ENCODE measurements at regions not wholly inside any gene's neighbourhood (a gene's known extent, or its start where the extent isn't known, plus 50 kb on each side); places are given as distances from the start of the nearest gene placed in this dataset.
A peak's percentile ranks its signal among the peaks of the same experiment; 100 is the strongest.

GRCh38 chr1:229136822-229137221 is 134.1 kb upstream of the RAB4A start:
- no peak overlapping the region for H3K4me3 ChIP-seq (ENCODE audit: low read length)
- peaks cover 9% of the 10 kb centered on the region; the same call in 1 of the 2 replicates for H3K27me3 ChIP-seq (ENCODE audit: low read depth, low read length)
- peaks cover 29% of the 10 kb centered on the region for H3K4me1 ChIP-seq (ENCODE audit: low read length)
- TF ChIP-seq CTCF (IDR thresholded peaks at IDR 0.05; ENCODE audit: low read depth, low read length) (no peak), EZH2phosphoT487 (IDR thresholded peaks at IDR 0.05; ENCODE audit: low read depth) (no peak)
- H3K9me3 ChIP-seq (ENCODE audit: insufficient read depth, low read length), result peaks cover 26% of the 10 kb centered on the region
- H3K4me2 ChIP-seq (ENCODE audit: low read length), result no peak overlapping the region
- no peak overlapping the region for H3K27ac ChIP-seq (ENCODE audit: low read length)
- H3K9ac ChIP-seq (ENCODE audit: low read length), result no peak overlapping the region
- no peaks in the 10 kb centered on the region for H3K79me2 ChIP-seq (ENCODE audit: low read length)
- no peak overlapping the region for H2AFZ ChIP-seq (ENCODE audit: low read depth, low read length)
- no peaks in the 10 kb centered on the region for H3K36me3 ChIP-seq (replicated peaks; ENCODE audit: low read depth, low read length)
- no peaks in the 10 kb centered on the region for H4K20me1 ChIP-seq (ENCODE audit: insufficient read depth, low read length)

GRCh38 chr1:229137271-229137670 is 133.6 kb upstream of the RAB4A start:
- peaks cover 4% of the 10 kb centered on the region; the same call in 1 of the 2 replicates for H3K27me3 ChIP-seq (ENCODE audit: low read depth, low read length)
- peaks cover 26% of the 10 kb centered on the region for H3K9me3 ChIP-seq (ENCODE audit: insufficient read depth, low read length)
- H4K20me1 ChIP-seq (ENCODE audit: insufficient read depth, low read length), result no peaks in the 10 kb centered on the region
- no peak overlapping the region for H3K9ac ChIP-seq (ENCODE audit: low read length)
- H3K4me1 ChIP-seq (ENCODE audit: low read length), result peaks cover 29% of the 10 kb centered on the region
- H2AFZ ChIP-seq (ENCODE audit: low read depth, low read length), result no peak overlapping the region
- H3K36me3 ChIP-seq (replicated peaks; ENCODE audit: low read depth, low read length), result no peaks in the 10 kb centered on the region
- no peak overlapping the region for H3K4me2 ChIP-seq (ENCODE audit: low read length)
- TF ChIP-seq CTCF (IDR thresholded peaks at IDR 0.05; ENCODE audit: low read depth, low read length), result no peak
- TF ChIP-seq EZH2phosphoT487 (IDR thresholded peaks at IDR 0.05; ENCODE audit: low read depth), result no peak
- H3K27ac ChIP-seq (ENCODE audit: low read length), result no peak overlapping the region
- no peak overlapping the region for H3K4me3 ChIP-seq (ENCODE audit: low read length)
- no peaks in the 10 kb centered on the region for H3K79me2 ChIP-seq (ENCODE audit: low read length)

DNA sequence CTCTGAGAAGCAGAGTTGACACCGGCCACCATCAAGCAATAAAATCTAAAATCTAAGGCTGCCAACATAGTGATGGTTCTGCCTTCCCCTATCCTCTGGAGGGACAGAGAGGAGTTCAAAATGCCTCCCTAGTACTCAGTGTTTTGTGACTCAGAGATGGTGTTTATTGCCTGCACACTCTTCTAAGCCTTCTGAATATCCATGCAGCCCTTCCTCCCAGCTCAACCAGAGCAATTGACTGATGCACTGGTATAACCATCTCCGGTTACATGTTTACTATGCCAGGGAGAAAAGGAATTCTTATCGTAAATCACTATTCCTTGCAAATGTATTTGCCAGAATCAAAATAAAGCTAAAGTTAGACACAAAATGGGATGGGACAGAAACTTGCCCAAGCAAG is 132.9 kb upstream of the RAB4A start:
- no peak overlapping the region for H3K9ac ChIP-seq (ENCODE audit: low read length)
- H3K4me1 ChIP-seq (ENCODE audit: low read length), result peaks cover 27% of the 10 kb centered on the region
- no peak overlapping the region for H3K4me2 ChIP-seq (ENCODE audit: low read length)
- H3K27ac ChIP-seq (ENCODE audit: low read length), result no peak overlapping the region
- H3K79me2 ChIP-seq (ENCODE audit: low read length), result no peaks in the 10 kb centered on the region
- H3K36me3 ChIP-seq (replicated peaks; ENCODE audit: low read depth, low read length), result no peaks in the 10 kb centered on the region
- no peak overlapping the region for H2AFZ ChIP-seq (ENCODE audit: low read depth, low read length)
- H3K27me3 ChIP-seq (ENCODE audit: low read depth, low read length), result 0 out of 2 replicates have a peak, but pooled peaks cover 4% of the 10 kb centered on the region
- no peaks in the 10 kb centered on the region for H4K20me1 ChIP-seq (ENCODE audit: insufficient read depth, low read length)
- no peak overlapping the region for H3K4me3 ChIP-seq (ENCODE audit: low read length)
- TF ChIP-seq EZH2phosphoT487 (IDR thresholded peaks at IDR 0.05; ENCODE audit: low read depth) (no peak), CTCF (IDR thresholded peaks at IDR 0.05; ENCODE audit: low read depth, low read length) (no peak)
- H3K9me3 ChIP-seq (ENCODE audit: insufficient read depth, low read length), result peaks cover 25% of the 10 kb centered on the region

DNA sequence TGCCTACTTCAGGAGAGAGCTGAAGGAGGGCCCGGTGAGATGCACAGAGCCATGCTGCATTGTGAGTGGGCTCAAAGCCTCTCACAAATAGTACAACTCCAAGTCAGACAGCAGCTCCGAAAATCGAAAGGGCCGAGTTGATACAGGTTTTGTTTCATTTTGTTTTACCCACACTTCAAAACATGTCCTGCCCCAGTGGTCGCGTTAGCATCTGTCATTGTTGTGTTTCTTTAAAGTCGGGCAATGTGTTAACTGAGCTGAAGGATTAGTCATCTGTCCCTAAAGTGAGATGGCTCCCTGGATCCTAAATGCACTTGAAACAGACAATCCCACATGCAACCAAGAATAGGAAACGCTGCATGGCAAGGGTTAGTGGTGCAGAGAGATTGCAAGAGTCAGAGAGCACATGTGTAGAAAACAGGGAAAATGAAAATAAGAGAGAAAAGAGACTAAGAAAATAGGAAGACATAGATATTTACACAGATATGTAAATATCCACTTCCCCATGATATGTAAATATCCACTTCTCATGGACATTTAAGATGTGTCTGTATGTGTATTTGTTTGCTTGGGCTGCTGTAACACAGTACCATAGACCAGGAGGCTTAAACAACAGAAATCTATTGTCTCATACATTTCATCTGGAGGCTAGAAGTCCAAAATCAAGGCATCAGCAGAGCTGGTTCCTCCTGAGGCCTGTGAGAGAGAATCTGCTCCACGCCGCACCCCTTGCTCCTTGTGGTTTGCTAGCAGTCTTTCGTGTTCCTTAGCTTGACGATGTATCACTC is 131.4 kb upstream of the RAB4A start:
- Histone ChIP-seq H3K27ac (ENCODE audit: low read length) (no peak overlapping the region), H3K27me3 (ENCODE audit: low read depth, low read length) (0 out of 2 replicates have a peak, but pooled peaks cover 4% of the 10 kb centered on the region), H3K9ac (ENCODE audit: low read length) (no peak overlapping the region), H3K36me3 (replicated peaks; ENCODE audit: low read depth, low read length) (no peaks in the 10 kb centered on the region), H2AFZ (ENCODE audit: low read depth, low read length) (peak overlapping the region; percentile 43), H3K79me2 (ENCODE audit: low read length) (no peaks in the 10 kb centered on the region), H4K20me1 (ENCODE audit: insufficient read depth, low read length) (no peaks in the 10 kb centered on the region), H3K9me3 (ENCODE audit: insufficient read depth, low read length) (peaks cover 15% of the 10 kb centered on the region), H3K4me2 (ENCODE audit: low read length) (peak overlapping the region; percentile 44), H3K4me3 (ENCODE audit: low read length) (peak overlapping the region; percentile 16; the same call in 1 of the 2 replicates), H3K4me1 (ENCODE audit: low read length) (peaks cover 16% of the 10 kb centered on the region; the same call in 1 of the 2 replicates)
- no peak for TF ChIP-seq CTCF (IDR thresholded peaks at IDR 0.05; ENCODE audit: low read depth, low read length)

Measured in OCI-LY3 (cell line).